Hepatocyte (in vitro differentiated cells): ENCODE measurements at regions not wholly inside any gene's neighbourhood (a gene's known extent, or its start where the extent isn't known, plus 50 kb on each side); places are given as distances from the start of the nearest gene placed in this dataset.

ENCODE experiments used
- DNase-seq: peaks from one replicate; pipeline ENCODE4 v3.0.0-alpha.2; 2016; ENCODE audit warnings: low spot score
- H2AFZ ChIP-seq: fragments of 200-600 bp; sonication (generic); 2 replicates; pipeline ENCODE4 v1.6.0; 2016; ENCODE audit warnings: antibody characterized with exemption, mild to moderate bottlenecking
- H3K27ac ChIP-seq: fragments of 200-600 bp; sonication (generic); 2 replicates; pipeline ENCODE4 v1.5.1; 2016; ENCODE audit warnings: mild to moderate bottlenecking
- H3K27me3 ChIP-seq: fragments of 200-600 bp; sonication (generic); 2 replicates; pipeline ENCODE4 v1.6.1; 2016
- H3K36me3 ChIP-seq: fragments of 200-600 bp; sonication (generic); replicated peaks from 2 replicates; pipeline ENCODE4 v1.5.1; 2016; ENCODE audit warnings: low read depth; ENCODE audit not compliant: insufficient read depth
- H3K4me1 ChIP-seq: fragments of 200-600 bp; sonication (generic); 2 replicates; pipeline ENCODE4 v1.5.1; 2016; ENCODE audit warnings: mild to moderate bottlenecking, moderate library complexity; ENCODE audit not compliant: insufficient read depth
- H3K4me2 ChIP-seq: fragments of 200-600 bp; sonication (generic); 2 replicates; pipeline ENCODE4 v1.6.0; 2016
- H3K4me3 ChIP-seq: fragments of 200-600 bp; sonication (generic); 2 replicates; pipeline ENCODE4 v1.5.1; 2016; ENCODE audit warnings: mild to moderate bottlenecking
- H3K79me2 ChIP-seq: fragments of 200-600 bp; sonication (generic); 2 replicates; pipeline ENCODE4 v1.6.0; 2017; ENCODE audit warnings: mild to moderate bottlenecking
- H3K9me2 ChIP-seq: fragments of 200-600 bp; sonication (generic); replicated peaks from 2 replicates; pipeline ENCODE4 v1.6.0; 2017; ENCODE audit warnings: mild to moderate bottlenecking; ENCODE audit not compliant: insufficient read depth
- H3K9me3 ChIP-seq: fragments of 200-600 bp; sonication (generic); 2 replicates; pipeline ENCODE4 v1.5.1; 2016; ENCODE audit warnings: low read depth, mild to moderate bottlenecking
- H4K20me1 ChIP-seq: fragments of 200-600 bp; sonication (generic); 2 replicates; pipeline ENCODE4 v1.6.0; 2016; ENCODE audit warnings: mild to moderate bottlenecking; ENCODE audit not compliant: insufficient read depth, poor library complexity, severe bottlenecking
- EZH2 ChIP-seq: fragments of 200-600 bp; sonication (generic); IDR thresholded peaks from 2 replicates; pipeline ENCODE4 v1.6.1; 2016; ENCODE audit warnings: antibody characterized with exemption, mild to moderate bottlenecking, borderline replicate concordance
- EZH2phosphoT487 ChIP-seq: fragments of 200-600 bp; sonication (generic); IDR thresholded peaks from one replicate; pipeline ENCODE4 v1.6.1; 2018; ENCODE audit warnings: antibody characterized with exemption, mild to moderate bottlenecking, low read depth, moderate library complexity; ENCODE audit not compliant: unreplicated experiment, severe bottlenecking
- WGBS: methylation state at CpG from one replicate; pipeline ENCODE4 v1.1.6; 2016; ENCODE audit warnings: low lambda C conversion rate; ENCODE audit errors: missing lambda C conversion rate; 5-methylcytosine and 5-hydroxymethylcytosine counted together
- TF ChIP-seq, protein P1 (sequence below): fragments of 200-600 bp; sonication (generic); IDR thresholded peaks from 2 replicates; pipeline ENCODE4 v1.5.1; 2016; ENCODE audit warnings: antibody characterized with exemption, mild to moderate bottlenecking; ENCODE audit not compliant: poor library complexity

DNA sequence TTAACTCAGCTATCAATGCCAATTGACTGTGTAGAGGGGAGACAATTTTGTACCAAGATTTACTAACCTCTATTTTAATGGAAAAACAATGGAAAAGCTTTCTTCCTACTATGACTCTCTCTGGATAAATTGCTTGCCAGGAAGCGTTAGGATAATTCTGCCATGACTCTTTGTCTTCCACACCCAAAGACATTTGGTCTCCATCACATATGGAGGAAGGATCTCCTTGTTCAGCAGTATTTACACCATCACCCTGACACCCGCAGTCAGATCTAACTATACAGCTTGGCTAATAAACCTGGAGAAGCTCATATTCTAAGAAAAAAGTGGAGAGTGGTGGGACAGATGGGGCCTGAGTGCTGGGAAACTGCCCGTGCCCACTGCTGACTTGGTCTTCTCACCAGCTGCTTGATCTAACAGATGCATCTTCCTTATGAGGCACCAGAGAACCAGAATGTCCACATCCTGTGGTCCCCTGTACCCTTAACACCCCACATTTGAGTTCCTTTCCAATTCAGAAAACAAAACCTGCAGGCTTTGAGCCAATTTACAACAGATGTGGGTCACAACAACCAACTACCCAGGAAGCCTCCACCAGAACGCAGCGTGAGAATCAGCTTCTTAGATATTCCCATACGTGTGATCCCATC is 154.0 kb downstream of the DAD1 start:
- 84% methylated on average over 6 of the region's 6 CpGs for WGBS
- no peak overlapping the region for H3K27ac ChIP-seq
- TF ChIP-seq EZH2 (no peak), EZH2phosphoT487 (no peak)
- TF ChIP-seq, protein P1, sequence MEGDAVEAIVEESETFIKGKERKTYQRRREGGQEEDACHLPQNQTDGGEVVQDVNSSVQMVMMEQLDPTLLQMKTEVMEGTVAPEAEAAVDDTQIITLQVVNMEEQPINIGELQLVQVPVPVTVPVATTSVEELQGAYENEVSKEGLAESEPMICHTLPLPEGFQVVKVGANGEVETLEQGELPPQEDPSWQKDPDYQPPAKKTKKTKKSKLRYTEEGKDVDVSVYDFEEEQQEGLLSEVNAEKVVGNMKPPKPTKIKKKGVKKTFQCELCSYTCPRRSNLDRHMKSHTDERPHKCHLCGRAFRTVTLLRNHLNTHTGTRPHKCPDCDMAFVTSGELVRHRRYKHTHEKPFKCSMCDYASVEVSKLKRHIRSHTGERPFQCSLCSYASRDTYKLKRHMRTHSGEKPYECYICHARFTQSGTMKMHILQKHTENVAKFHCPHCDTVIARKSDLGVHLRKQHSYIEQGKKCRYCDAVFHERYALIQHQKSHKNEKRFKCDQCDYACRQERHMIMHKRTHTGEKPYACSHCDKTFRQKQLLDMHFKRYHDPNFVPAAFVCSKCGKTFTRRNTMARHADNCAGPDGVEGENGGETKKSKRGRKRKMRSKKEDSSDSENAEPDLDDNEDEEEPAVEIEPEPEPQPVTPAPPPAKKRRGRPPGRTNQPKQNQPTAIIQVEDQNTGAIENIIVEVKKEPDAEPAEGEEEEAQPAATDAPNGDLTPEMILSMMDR, result no peak
- no peaks in the 10 kb centered on the region for H3K9me3 ChIP-seq
- DNase-seq, result no peak
- H3K79me2 ChIP-seq, result no peaks in the 10 kb centered on the region
- H3K9me2 ChIP-seq, result no peaks in the 10 kb centered on the region
- peaks cover 5% of the 10 kb centered on the region for H3K4me1 ChIP-seq
- H4K20me1 ChIP-seq, result no peaks in the 10 kb centered on the region
- H3K4me2 ChIP-seq, result no peak overlapping the region
- H2AFZ ChIP-seq, result no peak overlapping the region
- no peaks in the 10 kb centered on the region for H3K36me3 ChIP-seq
- peaks cover 4% of the 10 kb centered on the region for H3K27me3 ChIP-seq
- no peak overlapping the region for H3K4me3 ChIP-seq

DNA sequence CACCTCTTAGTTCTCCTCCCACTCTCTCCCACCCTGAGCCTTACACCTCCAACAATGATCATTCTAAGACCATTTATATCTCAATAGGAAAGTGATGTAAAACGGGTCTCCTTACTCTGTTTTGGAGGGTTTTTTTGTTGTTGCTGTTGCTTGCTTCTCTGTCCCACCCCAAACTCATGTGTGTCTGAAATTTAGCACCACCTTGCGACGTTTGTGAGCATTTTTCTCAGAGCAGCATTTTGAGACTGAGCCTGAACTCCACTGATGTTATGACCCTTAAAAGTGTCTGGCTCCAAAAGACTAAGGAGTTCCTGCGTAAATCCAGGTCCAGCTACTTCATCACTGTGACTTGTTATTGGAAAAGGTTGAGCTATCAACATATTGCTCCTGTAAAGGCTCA is 155.0 kb downstream of the DAD1 start:
- Histone ChIP-seq H3K4me1 (peaks cover 5% of the 10 kb centered on the region), H3K4me2 (no peak overlapping the region), H3K27me3 (peaks cover 4% of the 10 kb centered on the region), H4K20me1 (no peaks in the 10 kb centered on the region), H3K9me2 (no peaks in the 10 kb centered on the region), H3K79me2 (no peaks in the 10 kb centered on the region), H3K4me3 (no peak overlapping the region), H3K9me3 (no peaks in the 10 kb centered on the region), H3K36me3 (no peaks in the 10 kb centered on the region), H2AFZ (no peak overlapping the region), H3K27ac (no peak overlapping the region)
- 74% methylated on average over 4 of the region's 4 CpGs for WGBS
- TF ChIP-seq, protein P1, result peak; percentile 30
- no peak for TF ChIP-seq EZH2phosphoT487
- DNase-seq, result no peak

DNA sequence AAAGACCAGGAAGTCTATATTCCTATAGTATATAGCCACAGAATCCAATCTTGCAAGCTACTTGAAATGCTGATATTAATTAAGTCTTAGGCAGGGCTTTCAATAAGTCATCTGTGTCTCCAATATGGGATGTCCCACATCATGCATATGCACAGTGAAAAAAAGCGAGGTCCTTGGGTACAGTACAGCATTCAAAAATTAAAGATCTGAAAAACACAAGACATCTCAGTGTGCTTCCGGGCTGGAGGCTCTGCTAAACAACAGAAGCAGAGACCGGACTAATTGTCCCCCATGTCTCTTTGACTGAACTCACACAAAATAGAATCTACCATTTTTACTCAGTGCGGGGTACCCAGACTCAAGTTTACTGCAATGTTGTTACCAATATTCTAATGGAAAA is 156.0 kb downstream of the DAD1 start:
- DNase-seq, result no peak
- Histone ChIP-seq H3K27ac (no peak overlapping the region), H3K79me2 (no peaks in the 10 kb centered on the region), H3K9me3 (no peaks in the 10 kb centered on the region), H3K4me3 (no peak overlapping the region), H3K9me2 (no peaks in the 10 kb centered on the region), H4K20me1 (no peaks in the 10 kb centered on the region), H3K36me3 (no peaks in the 10 kb centered on the region), H3K4me1 (peaks cover 6% of the 10 kb centered on the region), H3K4me2 (no peak overlapping the region), H3K27me3 (peaks cover 4% of the 10 kb centered on the region), H2AFZ (no peak overlapping the region)
- TF ChIP-seq EZH2phosphoT487 (no peak), EZH2 (no peak)
- TF ChIP-seq, protein P1, result no peak
- 89% methylated on average over 4 of the region's 4 CpGs for WGBS
